Right lobe of liver (tissue), 6 donors: ENCODE measurements at regions not wholly inside any gene's neighbourhood (a gene's known extent, or its start where the extent isn't known, plus 50 kb on each side); places are given as distances from the start of the nearest gene placed in this dataset.

Experiments used
- ATAC-seq, 4 donors: fragments of 200-7000 bp; cut with Tn5 transposase; one replicate each; pipeline ENCODE4 v1.9.1; 2020; ENCODE audit warnings: mild to moderate bottlenecking in 4 of 4, moderate library complexity in 4 of 4
- DNase-seq, 3 donors: peaks; one replicate each; pipeline ENCODE4 v3.0.0-alpha.2; 2020
- H3K27ac ChIP-seq, 3 donors: fragments of 200-600 bp; one replicate each; pipeline ENCODE4 v1.8.0; 2022
- H3K27me3 ChIP-seq, 2 donors: fragments of 200-600 bp; one replicate each; pipeline ENCODE4 v1.8.0; 2022
- H3K36me3 ChIP-seq, 4 donors: fragments of 200-600 bp; sonication (generic) in 1 of 4; one replicate each; pipeline versions ENCODE4 v1.5.1 to v1.8.0; 2017 to 2022; ENCODE audit warnings: control low read depth in 1 of 4
- H3K4me1 ChIP-seq, 4 donors: fragments of 200-600 bp; sonication (generic) in 1 of 4; one replicate each; pipeline versions ENCODE4 v1.5.1 to v1.8.0; 2017 to 2022; ENCODE audit warnings: control low read depth in 1 of 4
- H3K4me3 ChIP-seq, 3 donors: fragments of 200-600 bp; one replicate each; pipeline ENCODE4 v1.8.0; 2022
- H3K9me3 ChIP-seq, 4 donors: fragments of 200-600 bp; sonication (generic) in 1 of 4; one replicate each; pipeline versions ENCODE4 v1.5.1 to v1.8.0; 2017 to 2022; ENCODE audit warnings: control low read depth in 1 of 4
- POLR2A ChIP-seq: fragments of 450-650 bp; IDR thresholded peaks from one replicate; pipeline ENCODE4 v1.6.1; 2017; ENCODE audit warnings: antibody characterized with exemption, mild to moderate bottlenecking
- WGBS: methylation state at CpG from one replicate; pipeline ENCODE4 v1.1.6; 2018; ENCODE audit warnings: low coverage, low lambda C conversion rate; ENCODE audit not compliant: insufficient coverage; ENCODE audit errors: missing lambda C conversion rate; 5-methylcytosine and 5-hydroxymethylcytosine counted together
- intact Hi-C, 2 donors: fragments of 100-400 bp; cut with DNase I; formaldehyde crosslinking; loops; one replicate each; pipeline versions ENCODE4 v1.11.2 to v1.14.1; 2022
- TF ChIP-seq, protein P1 (sequence below), 4 donors: fragments of 200-600 bp in 3 of 4; fragments of 450-650 bp in 1 of 4; IDR thresholded peaks; one replicate each; pipeline versions ENCODE4 v1.5.1 to v1.8.0; 2016 to 2022; ENCODE audit warnings: antibody characterized with exemption in 4 of 4, mild to moderate bottlenecking in 2 of 4
- donor health status: DM: no; HTN: yes; CAD: no.
- donor health status: DM: no; HTN: no; CAD: no.
- donor health status: DM: no; HTN: no; CAD: no.
- donor health status: DM: no; HTN: yes; CAD: no.
- donor health status: DM: no; HTN: yes; CAD: no.

GRCh38 chr3:110752307-110752706 is 319.3 kb upstream of the NECTIN3 start:
- Histone ChIP-seq H3K27ac (no peak overlapping the region), H3K9me3 (no peaks in the 10 kb centered on the region), H3K4me1 (no peaks in the 10 kb centered on the region), H3K4me3 (no peak overlapping the region), H3K27me3 (no peaks in the 10 kb centered on the region), H3K36me3 (no peaks in the 10 kb centered on the region)
- ATAC-seq (no peak), DNase-seq (no peak)
- TF ChIP-seq POLR2A = no peak
- intact Hi-C loops = no loop called here
- WGBS = 80% methylated on average over 3 of the region's 3 CpGs

DNA sequence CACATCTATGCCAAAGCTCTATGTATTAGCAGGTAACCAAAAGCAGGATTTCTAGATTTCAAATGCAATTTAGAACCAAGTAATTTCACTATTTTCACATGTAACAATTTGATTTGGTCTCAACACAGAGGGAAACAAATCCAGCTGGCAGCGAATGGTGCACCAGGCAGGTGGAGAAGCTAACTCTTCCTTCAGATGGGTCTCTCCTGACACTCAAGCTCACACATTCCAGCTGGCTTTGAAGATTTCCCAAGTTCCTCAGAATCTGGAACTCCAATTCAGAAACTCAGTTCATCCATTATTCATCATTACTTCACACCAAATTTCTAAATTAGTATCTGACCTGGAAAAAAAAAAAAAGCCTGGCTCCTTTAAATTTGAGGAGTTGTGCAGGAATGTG is 318.1 kb upstream of the NECTIN3 start:
- H3K4me3 ChIP-seq = no peak overlapping the region
- no peak overlapping the region for H3K27ac ChIP-seq
- H3K36me3 ChIP-seq = no peaks in the 10 kb centered on the region
- no peak for ATAC-seq
- no peak for TF ChIP-seq POLR2A
- TF ChIP-seq, protein P1, sequence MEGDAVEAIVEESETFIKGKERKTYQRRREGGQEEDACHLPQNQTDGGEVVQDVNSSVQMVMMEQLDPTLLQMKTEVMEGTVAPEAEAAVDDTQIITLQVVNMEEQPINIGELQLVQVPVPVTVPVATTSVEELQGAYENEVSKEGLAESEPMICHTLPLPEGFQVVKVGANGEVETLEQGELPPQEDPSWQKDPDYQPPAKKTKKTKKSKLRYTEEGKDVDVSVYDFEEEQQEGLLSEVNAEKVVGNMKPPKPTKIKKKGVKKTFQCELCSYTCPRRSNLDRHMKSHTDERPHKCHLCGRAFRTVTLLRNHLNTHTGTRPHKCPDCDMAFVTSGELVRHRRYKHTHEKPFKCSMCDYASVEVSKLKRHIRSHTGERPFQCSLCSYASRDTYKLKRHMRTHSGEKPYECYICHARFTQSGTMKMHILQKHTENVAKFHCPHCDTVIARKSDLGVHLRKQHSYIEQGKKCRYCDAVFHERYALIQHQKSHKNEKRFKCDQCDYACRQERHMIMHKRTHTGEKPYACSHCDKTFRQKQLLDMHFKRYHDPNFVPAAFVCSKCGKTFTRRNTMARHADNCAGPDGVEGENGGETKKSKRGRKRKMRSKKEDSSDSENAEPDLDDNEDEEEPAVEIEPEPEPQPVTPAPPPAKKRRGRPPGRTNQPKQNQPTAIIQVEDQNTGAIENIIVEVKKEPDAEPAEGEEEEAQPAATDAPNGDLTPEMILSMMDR (IDR thresholded peaks at IDR 0.05) = no peak
- intact Hi-C loops = no loop called here
- WGBS = no CpG with 5 or more reads among the region's 1 CpG
- no peaks in the 10 kb centered on the region for H3K4me1 ChIP-seq
- DNase-seq = no peak
- H3K9me3 ChIP-seq = no peaks in the 10 kb centered on the region
- no peaks in the 10 kb centered on the region for H3K27me3 ChIP-seq

- Histone ChIP-seq H3K4me3 (no peak overlapping the region), H3K4me1 (no peaks in the 10 kb centered on the region), H3K9me3 (no peaks in the 10 kb centered on the region), H3K36me3 (no peaks in the 10 kb centered on the region), H3K27me3 (no peaks in the 10 kb centered on the region), H3K27ac (no peak overlapping the region)
- ATAC-seq (no peak), DNase-seq (no peak)
- 46% methylated on average over 3 of the region's 3 CpGs for WGBS
- TF ChIP-seq POLR2A = no peak
- TF ChIP-seq, protein P1 (IDR thresholded peaks at IDR 0.05) = no peak
- intact Hi-C loops = no loop called here
Measured at GRCh38 chr3:110754212-110754916, 317.3 kb upstream of the NECTIN3 start.

GRCh38 chr3:110755345-110755744 is 316.3 kb upstream of the NECTIN3 start:
- no peak for DNase-seq
- ATAC-seq = no peak
- Histone ChIP-seq H3K4me1 (no peaks in the 10 kb centered on the region), H3K9me3 (no peaks in the 10 kb centered on the region), H3K4me3 (no peak overlapping the region), H3K27ac (no peak overlapping the region), H3K27me3 (no peaks in the 10 kb centered on the region), H3K36me3 (no peaks in the 10 kb centered on the region)
- TF ChIP-seq, protein P1 (IDR thresholded peaks at IDR 0.05) = no peak
- TF ChIP-seq POLR2A = no peak
- WGBS = 68% methylated on average over 7 of the region's 7 CpGs
- intact Hi-C loops = no loop called here

GRCh38 chr3:110756705-110757104 is 314.9 kb upstream of the NECTIN3 start:
- Histone ChIP-seq H3K4me3 (no peak overlapping the region), H3K36me3 (no peaks in the 10 kb centered on the region), H3K9me3 (no peaks in the 10 kb centered on the region), H3K27me3 (no peaks in the 10 kb centered on the region), H3K27ac (no peak overlapping the region), H3K4me1 (no peaks in the 10 kb centered on the region)
- ATAC-seq = no peak
- 50% methylated on average over 1 of the region's 6 CpGs for WGBS
- intact Hi-C loops = no loop called here
- DNase-seq = no peak
- no peak for TF ChIP-seq POLR2A
- TF ChIP-seq, protein P1 (IDR thresholded peaks at IDR 0.05) = no peak
